Vagina (tissue), 2 donors: ENCODE measurements at regions not wholly inside any gene's neighbourhood (a gene's known extent, or its start where the extent isn't known, plus 50 kb on each side); places are given as distances from the start of the nearest gene placed in this dataset.

Source experiments
- POLR2A ChIP-seq, 2 donors: fragments of 450-650 bp; IDR thresholded peaks; one replicate each; pipeline ENCODE4 v1.6.1; 2017; ENCODE audit warnings: antibody characterized with exemption in 2 of 2, mild to moderate bottlenecking in 2 of 2, moderate library complexity in 2 of 2
- TF ChIP-seq, protein P1 (sequence below), 3 experiments: fragments of 450-650 bp in 2 of 3; fragments of 200-600 bp in 1 of 3; sonication (generic) in 1 of 3; IDR thresholded peaks; one replicate each; pipeline ENCODE4 v1.5.1; 2017 to 2019; ENCODE audit warnings: antibody characterized with exemption in 3 of 3, mild to moderate bottlenecking in 2 of 3, moderate library complexity in 2 of 3

DNA sequence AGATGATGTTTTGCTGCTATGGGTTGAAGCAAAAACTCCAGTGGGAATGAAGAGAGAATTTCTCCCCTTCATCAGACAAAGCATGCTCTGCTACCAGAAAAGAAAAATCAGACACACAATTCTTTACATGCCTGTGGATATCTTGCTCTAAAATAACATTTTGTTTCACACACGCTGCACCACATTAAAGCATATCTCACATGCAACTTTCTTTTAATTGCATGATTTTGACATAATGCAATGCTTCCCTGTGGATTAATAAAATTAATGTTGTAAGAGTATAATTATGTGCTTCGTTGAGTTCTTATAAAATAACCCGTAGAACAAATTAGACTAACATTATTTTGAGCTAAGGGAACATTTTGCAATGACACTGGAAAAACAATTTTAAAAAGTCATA is 2230.7 kb downstream of the PCDH7 start:
- TF ChIP-seq, protein P1, sequence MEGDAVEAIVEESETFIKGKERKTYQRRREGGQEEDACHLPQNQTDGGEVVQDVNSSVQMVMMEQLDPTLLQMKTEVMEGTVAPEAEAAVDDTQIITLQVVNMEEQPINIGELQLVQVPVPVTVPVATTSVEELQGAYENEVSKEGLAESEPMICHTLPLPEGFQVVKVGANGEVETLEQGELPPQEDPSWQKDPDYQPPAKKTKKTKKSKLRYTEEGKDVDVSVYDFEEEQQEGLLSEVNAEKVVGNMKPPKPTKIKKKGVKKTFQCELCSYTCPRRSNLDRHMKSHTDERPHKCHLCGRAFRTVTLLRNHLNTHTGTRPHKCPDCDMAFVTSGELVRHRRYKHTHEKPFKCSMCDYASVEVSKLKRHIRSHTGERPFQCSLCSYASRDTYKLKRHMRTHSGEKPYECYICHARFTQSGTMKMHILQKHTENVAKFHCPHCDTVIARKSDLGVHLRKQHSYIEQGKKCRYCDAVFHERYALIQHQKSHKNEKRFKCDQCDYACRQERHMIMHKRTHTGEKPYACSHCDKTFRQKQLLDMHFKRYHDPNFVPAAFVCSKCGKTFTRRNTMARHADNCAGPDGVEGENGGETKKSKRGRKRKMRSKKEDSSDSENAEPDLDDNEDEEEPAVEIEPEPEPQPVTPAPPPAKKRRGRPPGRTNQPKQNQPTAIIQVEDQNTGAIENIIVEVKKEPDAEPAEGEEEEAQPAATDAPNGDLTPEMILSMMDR (IDR thresholded peaks at IDR 0.05) = no peak
- no peak for TF ChIP-seq POLR2A (IDR thresholded peaks at IDR 0.05)
